Kidney (tissue), 13 donors: ENCODE measurements at regions not wholly inside any gene's neighbourhood (a gene's known extent, or its start where the extent isn't known, plus 50 kb on each side); places are given as distances from the start of the nearest gene placed in this dataset.
"Not testable (repeated sequence)": the region's sequence is repeated elsewhere in the genome, so short reads cannot be mapped to it uniquely, and the experiment has no call there.

Experiments used
- DNase-seq, 5 donors: peaks; one replicate each; pipeline ENCODE4 v3.0.0-alpha.2; 2013 to 2020
- FAIRE-seq: peaks from 2 replicates; lab custom pipeline; 2012; peaks lifted over from hg19 to GRCh38; lab: Jason Lieb, UNC
- H3K27ac ChIP-seq, 2 donors: one replicate each; pipeline ENCODE4 v1.7.0; 2013; ENCODE audit warnings: low read depth in 2 of 2, low read length in 2 of 2, inconsistent platforms in 1 of 2
- H3K27me3 ChIP-seq: one replicate; pipeline ENCODE4 v1.7.1; 2013; ENCODE audit warnings: low read length, inconsistent platforms; ENCODE audit not compliant: control insufficient read depth, insufficient read depth
- H3K36me3 ChIP-seq, 3 donors: one replicate each; pipeline versions ENCODE4 v1.7.0 to v1.7.1; 2013; ENCODE audit warnings: low read length in 3 of 3, control low read depth in 1 of 3, inconsistent platforms in 1 of 3; ENCODE audit not compliant: insufficient read depth in 3 of 3, control insufficient read depth in 2 of 3
- H3K4me1 ChIP-seq, 3 donors: one replicate each; pipeline versions ENCODE4 v1.7.0 to v1.7.1; 2013; ENCODE audit warnings: low read length in 3 of 3, inconsistent platforms in 1 of 3, low read depth in 1 of 3; ENCODE audit not compliant: control insufficient read depth in 2 of 3, insufficient read depth in 2 of 3
- H3K4me3 ChIP-seq, 3 donors: one replicate each; pipeline versions ENCODE4 v1.7.0 to v1.8.1; 2013; ENCODE audit warnings: low read length in 3 of 3, control low read depth in 1 of 3, inconsistent platforms in 1 of 3
- H3K9ac ChIP-seq, 3 donors: one replicate each; pipeline versions ENCODE4 v1.7.0 to v1.7.1; 2013; ENCODE audit warnings: low read length in 3 of 3, control low read depth in 1 of 3, inconsistent platforms in 1 of 3
- H3K9me3 ChIP-seq, 3 donors: one replicate each; pipeline versions ENCODE4 v1.7.0 to v1.7.1; 2013; ENCODE audit warnings: low read length in 3 of 3, control low read depth in 1 of 3, inconsistent platforms in 1 of 3; ENCODE audit not compliant: control insufficient read depth in 2 of 3, insufficient read depth in 1 of 3
- CTCF ChIP-seq: IDR thresholded peaks from 3 replicates; pipeline ENCODE4 v1.5.1; 2012; ENCODE audit warnings: mild to moderate bottlenecking, moderate library complexity, borderline replicate concordance; ENCODE audit not compliant: insufficient read depth; ENCODE audit errors: extremely low read depth
- intact Hi-C: fragments of 100-400 bp; cut with DNase I; formaldehyde crosslinking; loops from one replicate; pipeline ENCODE4 v1.11.1; 2022
- donor health status: control.
- donor health status: control.
- donor health status: control.
- donor health status: control.
- donor health status: control.
- donor health status: DM: yes; HTN: yes; CAD: no.
- donor health status: Normal renal cell carcinoma (clear cell type).

GRCh38 chr7:145462463-145462862, 626.6 kb upstream of the TPK1 start:
- Histone ChIP-seq H3K36me3 (no peaks in the 10 kb centered on the region), H3K9me3 (no peaks in the 10 kb centered on the region), H3K27ac (no peak overlapping the region), H3K4me1 (no peaks in the 10 kb centered on the region), H3K9ac (no peak overlapping the region), H3K27me3 (no peaks in the 10 kb centered on the region), H3K4me3 (no peak overlapping the region)
- TF ChIP-seq CTCF, result no peak
- DNase-seq (no peak), FAIRE-seq (no peak)
- intact Hi-C loops, result no loop called here

DNA sequence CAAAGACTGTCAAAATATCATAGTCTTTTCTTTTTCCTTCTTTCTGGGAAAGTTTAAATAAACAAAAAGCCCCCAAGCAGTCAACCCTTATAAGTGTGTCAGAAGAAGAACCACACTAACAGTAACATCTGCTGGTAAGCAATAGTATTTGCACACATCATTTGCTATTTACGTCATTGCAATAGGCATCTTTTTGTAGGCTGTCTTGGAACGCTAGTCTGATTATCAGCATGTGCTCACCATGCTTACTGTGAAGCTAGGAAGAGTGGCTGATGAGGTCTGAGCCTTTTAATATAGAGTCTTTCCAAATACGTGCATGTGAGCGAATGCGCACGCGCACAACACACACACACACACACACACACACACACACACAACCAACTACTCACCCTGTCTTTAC, 599.0 kb upstream of the TPK1 start:
- DNase-seq, result no peak
- Histone ChIP-seq H3K4me1 (no peaks in the 10 kb centered on the region), H3K27ac (no peak overlapping the region), H3K36me3 (no peaks in the 10 kb centered on the region), H3K9me3 (no peaks in the 10 kb centered on the region), H3K4me3 (no peak overlapping the region), H3K9ac (no peak overlapping the region), H3K27me3 (no peaks in the 10 kb centered on the region)
- intact Hi-C loops, result no loop called here
- no peak for TF ChIP-seq CTCF
- FAIRE-seq, result no peak

DNA sequence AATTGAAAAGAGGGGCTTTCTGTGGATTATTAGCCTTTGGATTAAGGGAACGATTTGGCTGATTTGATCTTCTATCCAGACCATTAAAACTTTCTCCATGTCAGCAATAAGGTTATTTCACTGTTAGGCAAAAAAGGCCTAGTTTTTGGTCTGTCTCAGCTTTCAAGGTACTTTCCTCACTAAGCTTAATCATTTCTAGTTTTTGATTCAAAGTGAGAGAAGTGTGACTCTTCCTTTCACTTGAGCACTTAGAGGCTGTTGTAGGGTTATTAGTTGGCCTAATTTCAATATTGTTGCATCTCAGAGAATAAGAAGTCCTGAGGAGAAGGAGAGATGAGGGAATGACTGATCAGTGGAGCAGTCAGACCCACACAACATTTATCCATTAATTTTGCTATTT, 596.0 kb upstream of the TPK1 start:
- FAIRE-seq, result no peak
- intact Hi-C loops, result no loop called here

GRCh38 chr7:145418481-145418880, 582.6 kb upstream of the TPK1 start:
- intact Hi-C loops, H3K4me1 ChIP-seq, H3K36me3 ChIP-seq, DNase-seq, H3K9ac ChIP-seq, H3K27me3 ChIP-seq, H3K4me3 ChIP-seq, FAIRE-seq, H3K9me3 ChIP-seq, H3K27ac ChIP-seq: not testable (repeated sequence)

More for the DNA sequence above, 596.0 kb upstream of the TPK1 start:
- no peaks in the 10 kb centered on the region for H3K27me3 ChIP-seq
- no peak overlapping the region for H3K27ac ChIP-seq
- no peaks in the 10 kb centered on the region for H3K9me3 ChIP-seq
- H3K4me1 ChIP-seq, result no peaks in the 10 kb centered on the region
- H3K9ac ChIP-seq, result no peak overlapping the region
- no peak for TF ChIP-seq CTCF
- no peak overlapping the region for H3K4me3 ChIP-seq
- H3K36me3 ChIP-seq, result no peaks in the 10 kb centered on the region
- no peak for DNase-seq
